NK-92 treated with Interleukin-12 subunit alpha and Interleukin-12 subunit beta, amount 100 ng/mL, for 24 hours (cell line): ENCODE measurements at regions not wholly inside any gene's neighbourhood (a gene's known extent, or its start where the extent isn't known, plus 50 kb on each side); places are given as distances from the start of the nearest gene placed in this dataset.

Experiments used
- DNase-seq: peaks from one replicate; lab custom pipeline; 2025; lab: John Stamatoyannopoulos, UW

- DNase-seq, result no peak
These were observed 152.7 kb upstream of the SERP2 start for GRCh38 chr13:44220948-44221347.

DNA sequence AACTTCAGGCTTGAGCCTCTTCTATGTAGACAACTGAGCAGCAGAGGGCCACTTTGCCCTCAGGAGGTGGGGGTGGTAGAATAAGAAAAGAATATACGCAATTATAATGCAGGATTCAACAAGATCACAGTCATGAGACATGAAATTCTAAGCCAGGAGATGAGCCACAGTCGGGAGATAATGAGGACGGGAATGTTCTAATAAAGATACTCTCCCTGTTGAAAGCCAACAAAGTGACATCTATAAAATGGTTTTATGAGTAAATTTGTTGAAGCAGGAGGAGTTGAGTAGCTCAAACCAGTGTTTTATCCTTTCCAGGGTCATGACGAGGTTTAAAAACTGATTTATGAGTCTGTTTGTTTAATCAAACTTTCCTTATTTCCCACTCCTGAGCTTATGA is 152.0 kb upstream of the SERP2 start:
- DNase-seq, result no peak

DNA sequence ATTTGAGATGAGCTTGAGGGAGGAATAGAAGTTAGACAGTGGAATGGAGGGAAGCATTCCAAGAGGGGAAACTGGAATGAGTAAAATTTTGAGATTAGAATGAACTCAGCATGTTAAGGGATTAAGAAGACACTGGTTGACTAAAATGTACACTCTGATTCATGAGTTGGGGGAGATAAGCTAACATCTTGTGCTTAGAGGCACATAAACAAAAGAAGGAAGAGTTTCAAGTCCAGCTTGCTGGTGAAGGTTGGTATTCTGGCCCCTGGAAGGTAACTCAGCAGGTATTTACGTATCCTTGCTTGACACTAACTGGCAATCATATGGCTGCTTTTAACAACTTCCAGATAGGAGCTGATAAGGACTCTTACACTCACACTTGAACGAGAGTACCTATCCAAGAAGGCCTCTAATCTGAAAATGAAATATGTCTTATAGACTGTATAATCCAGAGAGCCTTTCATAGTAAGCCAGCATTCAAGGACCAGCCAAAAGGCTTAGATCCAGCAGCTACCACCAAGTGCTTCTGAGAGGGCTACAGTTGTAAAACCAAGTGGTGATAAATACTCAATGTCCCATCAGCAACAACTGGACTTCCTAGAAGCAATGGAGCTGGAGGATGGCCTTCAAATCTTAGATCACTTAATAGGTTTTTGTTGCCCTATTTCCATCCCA is 149.7 kb upstream of the SERP2 start:
- DNase-seq, result no peak

GRCh38 chr13:44224450-44225149 is 149.0 kb upstream of the SERP2 start:
- no peak for DNase-seq

DNA sequence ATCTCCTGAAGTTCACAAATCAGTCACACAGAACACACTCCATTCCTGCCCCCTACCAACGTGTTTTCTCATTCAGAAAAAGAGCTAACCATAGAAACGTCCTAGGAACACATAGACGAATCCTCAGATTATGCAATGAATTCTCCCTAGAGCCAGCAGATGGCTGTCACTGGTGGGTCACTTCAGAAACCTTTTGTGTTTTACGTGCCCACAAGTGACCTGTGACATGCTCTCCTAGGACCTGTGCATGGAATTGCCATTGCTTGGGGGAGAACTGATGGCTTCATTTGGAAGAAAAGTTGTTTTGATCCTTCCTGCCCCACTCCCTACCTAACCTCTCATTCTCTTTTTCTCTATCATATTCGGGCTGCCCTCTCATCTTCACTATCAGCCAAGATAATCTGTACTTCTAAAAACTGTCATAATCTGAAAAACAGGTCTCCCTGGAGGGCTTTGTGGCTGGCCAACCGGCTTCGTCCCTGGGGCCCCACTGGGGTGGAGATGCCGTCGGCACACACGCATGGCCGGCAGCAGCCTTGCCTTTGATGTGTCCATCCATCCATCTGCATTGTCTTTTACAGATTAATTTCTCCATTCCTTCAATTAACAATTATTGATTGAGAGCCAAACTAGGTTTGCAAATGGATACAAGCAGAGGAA is 144.1 kb upstream of the SERP2 start:
- DNase-seq, result no peak

DNA sequence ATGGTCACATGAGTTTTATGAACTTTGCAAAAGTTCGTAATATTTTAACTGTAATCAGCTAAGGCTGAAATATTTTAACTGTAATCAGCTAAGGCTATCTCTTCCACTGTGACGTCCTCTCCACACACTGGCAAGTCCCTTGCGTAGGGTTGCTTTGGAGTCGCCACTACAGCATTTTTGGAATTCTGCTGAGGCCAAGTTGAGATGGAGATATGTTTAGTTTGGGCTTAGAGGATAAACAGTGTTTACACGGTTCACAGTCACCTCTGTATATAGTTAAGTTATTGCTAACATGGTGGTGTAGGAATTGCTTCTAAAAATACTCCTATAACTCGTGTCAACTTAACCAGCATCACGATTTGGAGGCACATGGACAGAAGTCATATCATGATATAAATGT is 143.6 kb upstream of the SERP2 start:
- no peak for DNase-seq

GRCh38 chr13:44230736-44231135 is 142.9 kb upstream of the SERP2 start:
- no peak for DNase-seq

- DNase-seq, result no peak
These were observed 141.7 kb upstream of the SERP2 start for GRCh38 chr13:44231786-44232516.

DNA sequence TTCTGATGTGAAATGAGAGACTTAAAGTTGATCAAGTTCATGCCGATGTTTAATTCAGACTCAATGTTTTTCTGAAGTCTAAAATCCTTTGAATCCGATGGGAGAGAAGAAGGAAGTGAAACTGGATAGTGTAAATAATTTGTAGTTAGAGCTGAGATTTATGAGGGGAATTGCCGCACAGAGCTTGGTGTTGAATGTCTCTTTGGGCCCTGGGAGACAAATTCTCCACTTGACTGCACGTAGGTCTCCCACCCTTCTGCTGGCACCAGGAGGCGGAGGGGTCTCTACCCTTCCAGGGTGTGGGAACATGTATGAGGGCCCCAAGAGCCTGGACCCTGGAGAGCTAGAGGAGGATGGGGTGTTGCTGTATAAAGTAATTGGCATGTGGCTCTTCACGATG is 140.8 kb upstream of the SERP2 start:
- no peak for DNase-seq

DNA sequence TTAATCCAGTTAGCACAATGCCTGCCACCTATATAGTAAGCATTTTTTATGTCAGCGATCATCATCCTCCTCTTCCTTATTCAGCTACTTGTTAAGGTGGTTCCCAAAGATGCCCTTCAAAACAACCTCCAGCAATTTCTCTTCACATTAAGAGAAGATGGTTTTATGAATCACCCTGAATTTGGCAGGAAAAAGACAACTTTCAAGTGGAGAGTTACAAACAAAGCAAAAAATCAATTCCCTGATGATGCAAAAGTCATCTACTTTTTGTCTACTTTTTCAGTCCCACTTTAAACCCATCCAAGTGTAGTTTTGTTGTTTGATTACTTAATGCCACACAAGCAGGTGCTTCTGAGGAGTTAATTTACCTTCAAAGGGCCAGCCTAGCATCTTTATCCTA is 139.1 kb upstream of the SERP2 start:
- no peak for DNase-seq

GRCh38 chr13:44236370-44236769 is 137.3 kb upstream of the SERP2 start:
- no peak for DNase-seq

- DNase-seq, result no peak
These were observed 136.8 kb upstream of the SERP2 start for GRCh38 chr13:44236801-44237207.

- DNase-seq, result no peak
These were observed 136.3 kb upstream of the SERP2 start for GRCh38 chr13:44237276-44237767.

DNA sequence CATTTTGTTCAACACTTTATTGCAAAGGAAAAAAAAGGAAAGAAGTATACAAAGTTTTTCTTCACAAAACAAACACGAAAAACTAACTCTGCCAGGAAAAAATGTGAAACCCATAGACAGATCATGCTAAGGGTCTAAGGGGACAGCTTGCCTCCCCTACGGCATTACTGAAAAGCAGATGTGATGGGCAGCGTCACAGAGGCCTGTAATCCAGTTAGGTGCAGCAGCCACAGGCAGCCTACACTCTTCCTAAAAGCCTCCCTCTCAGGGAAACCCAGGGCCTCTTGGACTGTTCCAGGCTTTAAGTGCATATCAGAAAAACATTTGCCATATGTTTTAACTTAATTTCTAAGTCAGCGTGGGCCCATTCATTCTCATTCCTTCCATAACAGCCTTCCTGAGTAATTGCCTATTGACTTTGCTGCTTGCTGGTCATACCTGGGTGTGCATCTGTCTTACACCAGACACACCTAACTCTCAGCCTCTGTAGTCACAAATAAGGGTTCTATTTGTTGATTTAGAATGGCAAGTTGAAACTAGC is 135.7 kb upstream of the SERP2 start:
- DNase-seq, result no peak

DNA sequence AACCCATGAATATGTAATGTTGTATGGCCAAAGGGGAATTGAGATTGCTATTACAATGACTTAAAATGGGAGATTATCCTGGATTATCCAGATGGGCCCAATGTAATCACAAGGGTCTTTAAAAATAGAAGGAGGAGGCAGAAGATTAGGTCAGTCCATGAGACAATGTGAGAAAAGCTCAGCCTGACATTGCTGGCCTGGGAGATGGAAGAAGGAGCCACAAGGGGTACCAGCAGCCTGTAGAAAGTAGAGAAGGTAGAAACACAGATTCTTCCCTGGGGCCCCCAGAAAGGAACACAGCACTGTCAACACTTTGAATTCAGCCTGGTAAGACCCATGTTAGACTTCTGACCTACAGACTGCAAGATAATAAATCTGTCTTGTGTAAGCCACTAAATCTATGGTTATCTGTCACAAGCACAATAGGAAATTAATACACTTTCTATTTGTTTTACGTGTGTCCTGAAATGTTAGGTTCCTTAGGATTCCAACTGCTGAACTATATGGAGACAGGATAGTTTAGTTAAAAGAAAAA is 132.9 kb upstream of the SERP2 start:
- no peak for DNase-seq

DNA sequence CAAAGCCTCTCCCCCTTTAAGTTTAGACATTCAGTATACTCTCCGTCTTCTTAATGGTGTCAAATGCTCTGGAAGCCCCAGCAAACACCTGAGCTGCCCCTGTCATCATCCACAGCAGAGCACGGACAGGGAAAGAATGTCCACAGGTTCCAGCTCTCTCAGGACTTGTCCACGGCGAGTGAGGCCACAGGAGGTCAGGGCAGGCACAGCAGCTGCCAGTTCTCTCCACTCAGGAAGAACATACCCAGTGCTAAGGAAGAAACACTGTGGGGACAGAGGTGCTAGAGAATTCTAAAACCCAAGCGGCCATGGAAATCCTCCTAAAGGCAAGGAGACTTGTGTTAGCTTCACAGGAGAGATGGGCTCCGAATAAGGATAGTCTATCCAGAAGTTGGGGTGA is 132.0 kb upstream of the SERP2 start:
- no peak for DNase-seq

GRCh38 chr13:44242766-44243165 is 130.9 kb upstream of the SERP2 start:
- no peak for DNase-seq

DNA sequence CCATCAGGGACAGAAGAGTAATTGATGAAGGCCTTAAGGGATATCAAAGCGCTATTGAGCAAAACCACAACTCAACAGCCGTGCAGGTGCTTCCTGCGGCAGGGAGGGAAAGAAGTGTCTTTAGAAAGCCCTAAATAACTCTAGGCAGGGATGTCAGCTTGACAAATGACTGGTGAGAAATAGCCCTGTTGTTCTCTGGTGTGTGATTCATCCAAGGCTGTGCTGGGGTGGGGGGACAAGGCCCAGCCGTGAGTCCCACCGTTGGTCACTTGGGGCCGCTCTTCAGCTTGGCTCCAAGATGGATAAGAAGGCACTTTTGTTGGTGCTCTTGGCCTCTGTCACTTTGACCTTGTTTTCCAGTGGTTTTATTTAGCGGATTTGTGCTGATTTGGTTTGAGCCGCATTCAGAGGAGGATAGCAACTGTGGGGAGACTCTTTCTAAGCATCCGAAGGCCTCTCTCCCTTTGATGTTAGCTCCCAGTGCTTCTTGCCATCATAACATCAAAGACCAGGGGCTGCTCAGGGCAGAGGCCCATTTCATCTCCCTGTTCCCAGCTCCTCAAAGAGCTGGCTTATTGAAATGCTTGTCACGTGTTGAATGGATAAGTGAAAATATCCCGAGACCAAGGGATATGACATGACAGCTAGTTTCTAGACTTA is 130.3 kb upstream of the SERP2 start:
- DNase-seq, result no peak

DNA sequence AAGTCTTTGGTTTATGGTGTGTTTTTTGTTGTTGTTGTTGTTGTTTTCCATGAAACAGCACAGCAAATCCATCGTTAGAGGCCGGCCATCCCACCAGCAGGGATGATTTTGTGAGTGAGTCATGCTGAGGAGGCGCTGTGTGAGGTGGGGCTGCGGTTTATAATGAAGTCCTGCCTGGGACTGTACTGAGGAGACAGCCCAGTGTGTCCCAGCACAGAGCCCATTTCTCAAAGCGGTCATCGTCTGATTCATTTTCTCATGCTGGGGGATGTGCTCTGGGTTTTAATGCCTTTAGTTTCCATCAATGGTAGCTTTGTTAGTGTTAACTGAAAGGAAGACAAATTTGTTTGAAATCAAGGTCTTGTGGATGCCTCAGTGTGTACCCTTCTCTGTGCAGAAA is 129.3 kb upstream of the SERP2 start:
- no peak for DNase-seq

DNA sequence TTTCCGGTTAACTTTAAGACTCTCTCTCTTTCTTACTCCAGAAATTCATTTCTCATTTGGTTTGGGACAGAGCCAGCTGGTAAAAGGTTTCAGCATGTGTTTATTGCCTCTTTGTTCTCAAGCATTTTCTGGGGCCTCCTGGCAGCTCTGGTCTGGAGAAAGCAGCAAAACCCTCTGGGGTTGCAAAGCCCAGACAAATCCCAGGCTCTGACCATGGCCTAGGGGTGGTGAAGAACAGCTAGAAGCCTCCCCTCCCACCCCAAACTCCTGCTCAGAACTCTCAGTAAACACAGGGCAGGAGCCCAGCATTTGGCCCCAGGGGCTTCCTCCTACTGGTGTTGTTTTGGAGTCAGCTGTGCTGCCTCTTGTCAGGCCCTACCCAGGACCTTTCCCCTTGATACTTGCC is 124.2 kb upstream of the SERP2 start:
- DNase-seq, result no peak

GRCh38 chr13:44252938-44253337 is 120.7 kb upstream of the SERP2 start:
- DNase-seq, result no peak
